GM12878 (cell line): ENCODE measurements at regions not wholly inside any gene's neighbourhood (a gene's known extent, or its start where the extent isn't known, plus 50 kb on each side); places are given as distances from the start of the nearest gene placed in this dataset.

Experiments
- BHLHE40 ChIP-seq, 2 experiments: fragments of 450-650 bp in 1 of 2; IDR thresholded peaks; 2 replicates each; pipeline ENCODE4 v1.6.1; 2011 to 2017; ENCODE audit warnings: low read depth in 2 of 2, borderline replicate concordance in 1 of 2, improper control_type of control experiment in 1 of 2, low read length in 1 of 2, mild to moderate bottlenecking in 1 of 2
- CBFB ChIP-seq: IDR thresholded peaks from 2 replicates; pipeline ENCODE4 v1.6.1; 2016; ENCODE audit warnings: antibody characterized with exemption, low read depth
- CTCF ChIP-seq, 3 experiments: IDR thresholded peaks in 2 of 3; conservative IDR thresholded peaks in 1 of 3; 2 replicates each; pipeline ENCODE4 v1.5.1; 2011; ENCODE audit warnings: low read depth in 3 of 3, low read length in 3 of 3, mild to moderate bottlenecking in 3 of 3, control low read depth in 2 of 3, moderate library complexity in 2 of 3, inconsistent platforms in 1 of 3, mixed read lengths in 1 of 3; ENCODE audit not compliant: control insufficient read depth in 2 of 3, insufficient read depth in 1 of 3; ENCODE audit errors: extremely low read depth in 1 of 3
- CUX1 ChIP-seq: IDR thresholded peaks from 2 replicates; pipeline ENCODE4 v1.6.1; 2012; ENCODE audit warnings: improper control_type of control experiment, low read depth, low read length; ENCODE audit not compliant: insufficient replicate concordance
- EP300 ChIP-seq, 2 experiments: fragments of 150-350 bp in 1 of 2; IDR thresholded peaks; 2 replicates each; pipeline ENCODE4 v1.6.1; 2011 to 2012; ENCODE audit warnings: low read depth in 2 of 2, low read length in 2 of 2, borderline replicate concordance in 1 of 2, improper control_type of control experiment in 1 of 2, inconsistent platforms in 1 of 2; ENCODE audit not compliant: control insufficient read depth in 1 of 2
- FOXM1 ChIP-seq: IDR thresholded peaks from 2 replicates; pipeline ENCODE4 v1.6.1; 2012; ENCODE audit warnings: low read depth, mild to moderate bottlenecking, inconsistent platforms, low read length, moderate library complexity
- NRF1 ChIP-seq: conservative IDR thresholded peaks from 2 replicates; pipeline ENCODE4 v1.6.1; 2011; ENCODE audit warnings: mild to moderate bottlenecking, low read depth, low read length, improper control_type of control experiment
- POLR2A ChIP-seq: IDR thresholded peaks from 2 replicates; pipeline ENCODE4 v1.6.1; 2011; ENCODE audit warnings: low read depth, mild to moderate bottlenecking, low read length
- POLR2AphosphoS5 ChIP-seq: IDR thresholded peaks from 2 replicates; pipeline ENCODE4 v1.6.1; 2011; ENCODE audit warnings: mild to moderate bottlenecking, low read length, inconsistent platforms
- RBBP5 ChIP-seq: fragments of 200-600 bp; sonication (generic); conservative IDR thresholded peaks from 2 replicates; pipeline ENCODE4 v1.6.1; 2016
- RFX5 ChIP-seq: IDR thresholded peaks from 2 replicates; pipeline ENCODE4 v1.6.1; 2011; ENCODE audit warnings: low read depth, low read length, improper control_type of control experiment
- SP1 ChIP-seq: IDR thresholded peaks from one replicate; pipeline ENCODE4 v1.6.1; 2011; ENCODE audit warnings: low read depth, low read length
- TCF12 ChIP-seq: IDR thresholded peaks from 2 replicates; pipeline ENCODE4 v1.6.1; 2011; ENCODE audit warnings: low read depth, mild to moderate bottlenecking, low read length
- TF ChIP-seq, protein P1 (sequence below): IDR thresholded peaks from 2 replicates; pipeline ENCODE4 v1.6.1; 2011; ENCODE audit warnings: borderline replicate concordance, low read depth, mild to moderate bottlenecking, moderate library complexity, mixed read lengths, low read length; ENCODE audit not compliant: insufficient read depth; ENCODE audit errors: extremely low read length

- no peak for TF ChIP-seq POLR2A
- TF ChIP-seq RBBP5: no peak
- no peak for TF ChIP-seq CTCF (IDR thresholded peaks at IDR 0.05 in 2 of 3, conservative IDR thresholded peaks at IDR 0.05 in 1 of 3; ENCODE audit: control insufficient read depth in 2 of 3, extremely low read depth in 1 of 3, insufficient read depth in 1 of 3, low read depth in 3 of 3, low read length in 3 of 3)
- TF ChIP-seq POLR2AphosphoS5: no peak
- TF ChIP-seq BHLHE40 (IDR thresholded peaks at IDR 0.05; ENCODE audit: borderline replicate concordance in 1 of 2, low read depth in 2 of 2, low read length in 1 of 2): no peak
- TF ChIP-seq EP300 (IDR thresholded peaks at IDR 0.05; ENCODE audit: borderline replicate concordance in 1 of 2, control insufficient read depth in 1 of 2, low read depth in 2 of 2, low read length in 2 of 2): no peak
- no peak for TF ChIP-seq FOXM1
- TF ChIP-seq TCF12: no peak
- no peak for TF ChIP-seq SP1
- TF ChIP-seq RFX5: no peak
- TF ChIP-seq CUX1: no peak
- no peak for TF ChIP-seq NRF1
- TF ChIP-seq, protein P1, sequence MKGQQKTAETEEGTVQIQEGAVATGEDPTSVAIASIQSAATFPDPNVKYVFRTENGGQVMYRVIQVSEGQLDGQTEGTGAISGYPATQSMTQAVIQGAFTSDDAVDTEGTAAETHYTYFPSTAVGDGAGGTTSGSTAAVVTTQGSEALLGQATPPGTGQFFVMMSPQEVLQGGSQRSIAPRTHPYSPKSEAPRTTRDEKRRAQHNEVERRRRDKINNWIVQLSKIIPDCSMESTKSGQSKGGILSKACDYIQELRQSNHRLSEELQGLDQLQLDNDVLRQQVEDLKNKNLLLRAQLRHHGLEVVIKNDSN: no peak
- TF ChIP-seq CBFB: no peak
Observed at GRCh38 chr13:103931331-103931845, 865.2 kb upstream of the SLC10A2 start.
